ENCODE measurements at regions not wholly inside any gene's neighbourhood (a gene's known extent, or its start where the extent isn't known, plus 50 kb on each side); places are given as distances from the start of the nearest gene placed in this dataset.

GRCh38 chr13:38606699-38607535, 80.0 kb upstream of the FREM2 start:
- DNase-seq (ENCODE audit: low read depth): no peak

- DNase-seq (ENCODE audit: low read depth): no peak
Measured at GRCh38 chr13:38617936-38618335, 68.9 kb upstream of the FREM2 start.

GRCh38 chr13:38618336-38618735, 68.5 kb upstream of the FREM2 start:
- DNase-seq (ENCODE audit: low read depth): no peak

DNA sequence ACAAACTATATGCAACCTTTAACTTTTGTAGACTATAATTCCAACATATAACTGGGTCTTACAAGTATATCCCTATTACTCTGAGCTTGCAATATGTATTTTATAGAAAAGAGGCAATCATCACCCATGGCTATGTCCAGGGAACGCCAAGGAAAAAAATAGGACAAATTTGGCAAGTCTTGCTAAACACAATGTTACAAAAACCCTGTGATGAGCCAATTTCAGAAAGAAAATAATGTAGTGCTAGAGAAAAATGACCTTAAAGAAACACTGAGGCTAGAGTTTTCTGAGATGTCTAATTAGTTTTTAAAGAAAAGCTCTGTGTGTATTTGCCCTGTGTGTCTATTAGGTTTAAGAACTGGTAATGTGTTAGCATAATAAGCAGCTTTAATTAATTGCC, 68.0 kb upstream of the FREM2 start:
- DNase-seq (ENCODE audit: low read depth): no peak

DNA sequence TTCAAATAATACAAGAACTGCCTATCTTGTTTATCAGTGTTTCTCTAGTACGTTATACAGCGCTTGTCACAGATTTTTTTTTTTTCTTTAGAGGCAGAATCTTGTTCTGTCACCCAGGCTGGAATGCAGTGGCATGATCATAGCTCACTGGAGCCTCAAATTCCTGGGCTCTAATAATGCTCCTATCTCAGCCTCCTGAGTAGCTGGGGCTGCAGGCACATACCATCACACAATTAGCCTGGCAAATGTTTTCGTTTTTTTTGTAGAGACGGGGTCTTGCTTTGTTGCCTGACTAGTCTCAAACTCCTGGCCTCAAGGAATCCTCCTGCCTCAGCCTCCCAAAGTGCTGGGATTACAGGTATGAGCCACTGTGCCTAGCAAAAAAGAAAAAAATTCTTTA, 66.0 kb upstream of the FREM2 start:
- DNase-seq (ENCODE audit: low read depth): no peak

- no peak for DNase-seq (ENCODE audit: low read depth)
Measured at GRCh38 chr13:38624822-38625221, 62.1 kb upstream of the FREM2 start.

DNA sequence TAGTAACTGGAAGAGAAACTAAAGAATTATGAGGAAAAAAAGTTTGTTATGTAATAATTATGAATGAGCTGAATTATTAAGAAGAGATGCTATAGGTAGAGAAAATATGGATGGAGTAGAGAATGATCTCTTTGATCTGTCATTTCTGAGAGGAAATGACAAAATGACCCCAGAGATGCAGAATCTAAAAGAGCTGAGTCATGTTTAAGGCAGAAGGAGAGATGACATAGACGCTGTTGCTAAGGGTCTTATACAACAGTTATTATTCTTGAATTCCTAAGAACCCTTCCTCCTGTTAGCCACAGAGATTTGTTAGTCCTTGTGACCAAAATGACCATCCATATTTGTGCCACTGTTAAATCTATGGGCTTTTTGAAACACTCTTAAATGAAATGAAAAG, 58.3 kb upstream of the FREM2 start:
- no peak for DNase-seq (ENCODE audit: low read depth)

DNA sequence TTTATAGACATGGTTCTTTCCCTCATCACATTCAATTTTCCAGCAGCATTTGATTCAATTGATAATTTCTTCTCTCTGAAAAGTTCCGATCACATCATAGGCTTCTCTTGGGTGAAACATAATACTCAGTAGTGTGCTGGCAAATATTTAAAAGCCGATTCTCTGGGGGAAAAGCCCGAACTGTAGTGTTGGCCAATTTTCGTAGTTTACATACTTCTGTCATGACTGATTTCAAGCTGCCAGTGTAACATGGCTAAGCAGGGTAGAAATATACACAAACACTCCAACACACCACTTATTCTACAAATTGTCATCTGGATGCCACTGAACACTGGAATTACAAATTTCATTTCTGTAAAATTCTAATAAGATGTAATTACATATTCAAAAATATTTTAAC, 56.1 kb upstream of the FREM2 start:
- DNase-seq (ENCODE audit: low read depth): no peak

- DNase-seq (ENCODE audit: low read depth): no peak
Measured at GRCh38 chr13:38635030-38635429, 51.8 kb upstream of the FREM2 start.

- no peak for DNase-seq (ENCODE audit: low read depth)
Measured at GRCh38 chr13:38636073-38636472, 50.8 kb upstream of the FREM2 start.

GRCh38 chr13:38636761-38637160, 50.1 kb upstream of the FREM2 start:
- no peak for DNase-seq (ENCODE audit: low read depth)
